ENCODE measurements at regions not wholly inside any gene's neighbourhood (a gene's known extent, or its start where the extent isn't known, plus 50 kb on each side); places are given as distances from the start of the nearest gene placed in this dataset.

DNA sequence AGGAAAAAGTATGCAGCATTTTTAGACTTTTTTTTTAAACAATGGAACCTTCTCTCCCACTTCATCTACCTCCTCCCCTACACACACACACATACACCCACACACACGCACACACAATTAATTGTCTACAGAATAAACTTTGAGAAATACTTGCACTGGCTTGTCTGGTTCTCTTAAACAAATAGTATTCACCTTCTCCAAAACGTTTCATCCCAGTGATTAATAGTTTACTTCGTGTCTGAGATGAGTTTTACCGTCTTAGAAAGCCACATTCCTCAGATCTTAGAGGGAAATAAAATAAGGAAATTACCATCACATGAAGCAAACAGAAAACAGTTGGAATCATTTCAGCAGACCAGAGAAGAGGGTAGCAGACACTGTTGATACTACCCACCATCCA, 570.6 kb upstream of the CLINT1 start:
- TF ChIP-seq, protein P1, sequence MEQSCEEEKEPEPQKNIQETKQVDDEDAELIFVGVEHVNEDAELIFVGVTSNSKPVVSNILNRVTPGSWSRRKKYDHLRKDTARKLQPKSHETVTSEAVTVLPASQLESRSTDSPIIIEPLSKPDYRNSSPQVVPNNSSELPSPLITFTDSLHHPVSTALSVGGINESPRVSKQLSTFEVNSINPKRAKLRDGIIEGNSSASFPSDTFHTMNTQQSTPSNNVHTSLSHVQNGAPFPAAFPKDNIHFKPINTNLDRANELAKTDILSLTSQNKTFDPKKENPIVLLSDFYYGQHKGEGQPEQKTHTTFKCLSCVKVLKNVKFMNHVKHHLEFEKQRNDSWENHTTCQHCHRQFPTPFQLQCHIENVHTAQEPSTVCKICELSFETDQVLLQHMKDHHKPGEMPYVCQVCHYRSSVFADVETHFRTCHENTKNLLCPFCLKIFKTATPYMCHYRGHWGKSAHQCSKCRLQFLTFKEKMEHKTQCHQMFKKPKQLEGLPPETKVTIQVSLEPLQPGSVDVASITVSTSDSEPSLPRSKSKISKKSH (CRISPR knock-in tag; IDR thresholded peaks at IDR 0.05; ENCODE audit: borderline replicate concordance): no peak
- no peak for TF ChIP-seq POLR2AphosphoS5 (IDR thresholded peaks at IDR 0.05; ENCODE audit: low read depth, low read length)
- TF ChIP-seq GTF2F1 (IDR thresholded peaks at IDR 0.05; ENCODE audit: low read length): no peak
- TF ChIP-seq, protein P2, sequence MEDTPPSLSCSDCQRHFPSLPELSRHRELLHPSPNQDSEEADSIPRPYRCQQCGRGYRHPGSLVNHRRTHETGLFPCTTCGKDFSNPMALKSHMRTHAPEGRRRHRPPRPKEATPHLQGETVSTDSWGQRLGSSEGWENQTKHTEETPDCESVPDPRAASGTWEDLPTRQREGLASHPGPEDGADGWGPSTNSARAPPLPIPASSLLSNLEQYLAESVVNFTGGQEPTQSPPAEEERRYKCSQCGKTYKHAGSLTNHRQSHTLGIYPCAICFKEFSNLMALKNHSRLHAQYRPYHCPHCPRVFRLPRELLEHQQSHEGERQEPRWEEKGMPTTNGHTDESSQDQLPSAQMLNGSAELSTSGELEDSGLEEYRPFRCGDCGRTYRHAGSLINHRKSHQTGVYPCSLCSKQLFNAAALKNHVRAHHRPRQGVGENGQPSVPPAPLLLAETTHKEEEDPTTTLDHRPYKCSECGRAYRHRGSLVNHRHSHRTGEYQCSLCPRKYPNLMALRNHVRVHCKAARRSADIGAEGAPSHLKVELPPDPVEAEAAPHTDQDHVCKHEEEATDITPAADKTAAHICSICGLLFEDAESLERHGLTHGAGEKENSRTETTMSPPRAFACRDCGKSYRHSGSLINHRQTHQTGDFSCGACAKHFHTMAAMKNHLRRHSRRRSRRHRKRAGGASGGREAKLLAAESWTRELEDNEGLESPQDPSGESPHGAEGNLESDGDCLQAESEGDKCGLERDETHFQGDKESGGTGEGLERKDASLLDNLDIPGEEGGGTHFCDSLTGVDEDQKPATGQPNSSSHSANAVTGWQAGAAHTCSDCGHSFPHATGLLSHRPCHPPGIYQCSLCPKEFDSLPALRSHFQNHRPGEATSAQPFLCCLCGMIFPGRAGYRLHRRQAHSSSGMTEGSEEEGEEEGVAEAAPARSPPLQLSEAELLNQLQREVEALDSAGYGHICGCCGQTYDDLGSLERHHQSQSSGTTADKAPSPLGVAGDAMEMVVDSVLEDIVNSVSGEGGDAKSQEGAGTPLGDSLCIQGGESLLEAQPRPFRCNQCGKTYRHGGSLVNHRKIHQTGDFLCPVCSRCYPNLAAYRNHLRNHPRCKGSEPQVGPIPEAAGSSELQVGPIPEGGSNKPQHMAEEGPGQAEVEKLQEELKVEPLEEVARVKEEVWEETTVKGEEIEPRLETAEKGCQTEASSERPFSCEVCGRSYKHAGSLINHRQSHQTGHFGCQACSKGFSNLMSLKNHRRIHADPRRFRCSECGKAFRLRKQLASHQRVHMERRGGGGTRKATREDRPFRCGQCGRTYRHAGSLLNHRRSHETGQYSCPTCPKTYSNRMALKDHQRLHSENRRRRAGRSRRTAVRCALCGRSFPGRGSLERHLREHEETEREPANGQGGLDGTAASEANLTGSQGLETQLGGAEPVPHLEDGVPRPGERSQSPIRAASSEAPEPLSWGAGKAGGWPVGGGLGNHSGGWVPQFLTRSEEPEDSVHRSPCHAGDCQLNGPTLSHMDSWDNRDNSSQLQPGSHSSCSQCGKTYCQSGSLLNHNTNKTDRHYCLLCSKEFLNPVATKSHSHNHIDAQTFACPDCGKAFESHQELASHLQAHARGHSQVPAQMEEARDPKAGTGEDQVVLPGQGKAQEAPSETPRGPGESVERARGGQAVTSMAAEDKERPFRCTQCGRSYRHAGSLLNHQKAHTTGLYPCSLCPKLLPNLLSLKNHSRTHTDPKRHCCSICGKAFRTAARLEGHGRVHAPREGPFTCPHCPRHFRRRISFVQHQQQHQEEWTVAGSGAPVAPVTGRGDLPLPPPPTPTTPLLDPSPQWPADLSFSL (CRISPR knock-in tag; IDR thresholded peaks at IDR 0.05): no peak
- no peak for TF ChIP-seq ZNF124 (CRISPR knock-in tag; IDR thresholded peaks at IDR 0.05)
- no peak for TF ChIP-seq ZNF546 (CRISPR knock-in tag; conservative IDR thresholded peaks at IDR 0.05)
